ENCODE measurements at regions not wholly inside any gene's neighbourhood (a gene's known extent, or its start where the extent isn't known, plus 50 kb on each side); places are given as distances from the start of the nearest gene placed in this dataset.

DNA sequence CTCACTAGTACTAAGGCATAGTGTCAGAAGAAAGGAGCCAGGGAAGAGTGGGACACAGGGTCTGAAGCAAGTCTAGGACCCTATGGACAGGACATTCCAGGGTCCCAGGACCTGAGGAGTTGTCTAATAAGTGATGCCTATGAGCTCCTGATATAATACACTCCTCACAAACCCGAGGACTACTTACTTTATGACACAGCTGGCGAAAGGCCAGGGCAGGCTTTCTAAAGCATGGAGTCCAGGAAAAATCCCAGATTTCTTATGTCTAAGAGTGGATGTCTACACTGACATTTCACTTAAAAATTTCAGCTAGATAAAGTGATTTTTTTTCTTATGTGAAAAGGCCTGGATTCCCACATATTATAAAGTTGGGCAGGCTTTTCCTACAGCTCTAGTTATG lies 502.2 kb upstream of the SETBP1 start:
- H3K9me3 ChIP-seq, result no peaks in the 10 kb centered on the region
- peak; percentile 33 for DNase-seq
- no peak overlapping the region for H3K4me3 ChIP-seq
- no peak for TF ChIP-seq POLR2A (IDR thresholded peaks at IDR 0.05)
- no peak for TF ChIP-seq CTCF (IDR thresholded peaks at IDR 0.05)
- H3K27ac ChIP-seq, result no peak overlapping the region
- H3K36me3 ChIP-seq (ENCODE audit: low read depth, missing control alignments), result no peaks in the 10 kb centered on the region
- intact Hi-C loops (cut with DNase I; ENCODE audit: low total_unique reads), result no loop called here
- H3K4me1 ChIP-seq, result no peaks in the 10 kb centered on the region
- 58 to 75% methylated on average over 2 of the region's 2 CpGs for WGBS, 2 donors
- H3K27me3 ChIP-seq, result no peaks in the 10 kb centered on the region

DNA sequence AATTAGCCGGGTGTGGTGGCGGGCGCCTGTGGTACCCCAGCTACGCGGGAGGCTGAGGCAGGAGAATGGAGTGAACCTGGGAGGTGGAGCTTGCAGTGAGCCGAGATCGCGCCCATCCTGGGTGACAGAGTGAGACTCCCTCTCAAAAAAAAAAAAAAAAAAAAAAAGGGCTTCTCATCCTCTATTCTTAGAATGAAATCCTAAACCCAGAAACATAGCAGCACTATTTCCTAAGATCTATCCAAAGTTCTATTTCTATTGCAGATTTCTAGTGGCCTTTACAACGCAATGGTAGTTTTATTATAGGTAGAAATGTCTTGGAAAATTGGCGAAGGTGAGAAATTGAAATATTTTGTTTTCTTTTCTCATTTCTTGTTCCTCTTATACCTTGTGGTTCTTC lies 501.0 kb upstream of the SETBP1 start:
- H3K27me3 ChIP-seq, result no peaks in the 10 kb centered on the region
- DNase-seq, result no peak
- TF ChIP-seq CTCF (IDR thresholded peaks at IDR 0.05), result no peak
- no peak for TF ChIP-seq POLR2A (IDR thresholded peaks at IDR 0.05)
- H3K36me3 ChIP-seq (ENCODE audit: low read depth, missing control alignments), result no peaks in the 10 kb centered on the region
- 89 to 94% methylated on average over 10 of the region's 10 CpGs for WGBS, 2 donors
- no peak overlapping the region for H3K27ac ChIP-seq
- H3K4me1 ChIP-seq, result no peaks in the 10 kb centered on the region
- no peaks in the 10 kb centered on the region for H3K9me3 ChIP-seq
- intact Hi-C loops (cut with DNase I; ENCODE audit: low total_unique reads), result no loop called here
- no peak overlapping the region for H3K4me3 ChIP-seq

- Histone ChIP-seq H3K27me3 (no peaks in the 10 kb centered on the region), H3K4me1 (no peaks in the 10 kb centered on the region), H3K9me3 (no peaks in the 10 kb centered on the region), H3K36me3 (ENCODE audit: low read depth, missing control alignments) (no peaks in the 10 kb centered on the region), H3K27ac (no peak overlapping the region), H3K4me3 (no peak overlapping the region)
- DNase-seq, result no peak
- intact Hi-C loops (cut with DNase I; ENCODE audit: low total_unique reads), result no loop called here
- TF ChIP-seq POLR2A (IDR thresholded peaks at IDR 0.05) (no peak), CTCF (IDR thresholded peaks at IDR 0.05) (no peak)
- WGBS, 2 donors, result 88 to 94% methylated on average over 1 of the region's 1 CpG
These were observed 500.0 kb upstream of the SETBP1 start for GRCh38 chr18:44180683-44181082.

- no peaks in the 10 kb centered on the region for H3K4me1 ChIP-seq
- no peak for TF ChIP-seq CTCF (IDR thresholded peaks at IDR 0.05)
- no peak for TF ChIP-seq POLR2A (IDR thresholded peaks at IDR 0.05)
- H3K27ac ChIP-seq, result no peak overlapping the region
- no peaks in the 10 kb centered on the region for H3K27me3 ChIP-seq
- no peaks in the 10 kb centered on the region for H3K36me3 ChIP-seq (ENCODE audit: low read depth, missing control alignments)
- WGBS, 2 donors, result 62 to 77% methylated on average over 3 of the region's 3 CpGs
- no peak overlapping the region for H3K4me3 ChIP-seq
- intact Hi-C loops (cut with DNase I; ENCODE audit: low total_unique reads), result no loop called here
- no peak for DNase-seq
- no peaks in the 10 kb centered on the region for H3K9me3 ChIP-seq
These were observed 498.5 kb upstream of the SETBP1 start for GRCh38 chr18:44181951-44182747.

GRCh38 chr18:44186001-44186400 lies 494.7 kb upstream of the SETBP1 start:
- 77 to 79% methylated on average over 3 of the region's 3 CpGs for WGBS, 2 donors
- TF ChIP-seq POLR2A (IDR thresholded peaks at IDR 0.05), result no peak
- TF ChIP-seq CTCF (IDR thresholded peaks at IDR 0.05), result no peak
- H3K9me3 ChIP-seq, result no peaks in the 10 kb centered on the region
- no peak overlapping the region for H3K27ac ChIP-seq
- intact Hi-C loops (cut with DNase I; ENCODE audit: low total_unique reads), result no loop called here
- no peaks in the 10 kb centered on the region for H3K27me3 ChIP-seq
- H3K4me3 ChIP-seq, result no peak overlapping the region
- no peak for DNase-seq
- no peaks in the 10 kb centered on the region for H3K4me1 ChIP-seq
- no peaks in the 10 kb centered on the region for H3K36me3 ChIP-seq (ENCODE audit: low read depth, missing control alignments)
